IPS-20b (cell line): ENCODE measurements at regions not wholly inside any gene's neighbourhood (a gene's known extent, or its start where the extent isn't known, plus 50 kb on each side); places are given as distances from the start of the nearest gene placed in this dataset.

Experiments used
- H3K27ac ChIP-seq: one replicate; pipeline ENCODE4 v1.5.1; 2013; ENCODE audit warnings: low read length
- H3K27me3 ChIP-seq: 2 replicates; pipeline ENCODE4 v1.6.1; 2013; ENCODE audit warnings: mild to moderate bottlenecking, low read length, inconsistent platforms; ENCODE audit not compliant: insufficient read depth
- H3K36me3 ChIP-seq: 2 replicates; pipeline ENCODE4 v1.6.1; 2013; ENCODE audit warnings: low read depth, mild to moderate bottlenecking, inconsistent platforms, low read length, moderate library complexity; ENCODE audit not compliant: insufficient read depth
- H3K4me1 ChIP-seq: 2 replicates; pipeline ENCODE4 v1.6.1; 2013; ENCODE audit warnings: mild to moderate bottlenecking, control low read depth, inconsistent platforms, low read length, moderate library complexity; ENCODE audit not compliant: insufficient read depth
- H3K4me3 ChIP-seq: 2 replicates; pipeline ENCODE4 v1.5.1; 2013; ENCODE audit warnings: mild to moderate bottlenecking, low read length, inconsistent platforms
- H3K9ac ChIP-seq: 2 replicates; pipeline ENCODE4 v1.6.1; 2013; ENCODE audit warnings: low read depth, mild to moderate bottlenecking, inconsistent platforms, low read length, moderate library complexity
- H3K9me3 ChIP-seq: 2 replicates; pipeline ENCODE4 v1.6.1; 2013; ENCODE audit warnings: mild to moderate bottlenecking, low read depth, low read length, inconsistent platforms; ENCODE audit not compliant: insufficient read depth

DNA sequence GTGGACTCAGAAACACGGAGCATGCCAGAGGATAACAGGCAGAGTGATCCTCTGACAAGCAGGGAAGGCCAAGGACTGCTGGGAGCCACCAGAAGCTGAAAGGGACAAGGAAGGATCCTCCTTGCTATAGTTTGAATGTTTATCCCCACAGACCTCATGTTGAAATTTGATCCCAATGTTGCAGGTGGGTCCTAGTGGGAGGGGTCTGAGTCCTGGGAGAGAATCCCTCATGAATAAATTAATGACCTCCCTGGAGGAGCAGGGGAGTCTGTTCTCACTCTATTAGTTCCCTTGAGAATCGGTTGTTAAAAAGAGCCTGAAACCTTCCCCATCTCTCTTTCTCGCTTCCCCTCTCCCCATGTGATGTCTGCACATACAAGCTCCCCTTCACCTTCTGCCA lies 124.4 kb downstream of the FBXO15 start:
- Histone ChIP-seq H3K36me3 (no peaks in the 10 kb centered on the region), H3K27ac (no peak overlapping the region), H3K27me3 (no peaks in the 10 kb centered on the region), H3K9ac (no peak overlapping the region), H3K9me3 (no peaks in the 10 kb centered on the region), H3K4me1 (peaks cover 9% of the 10 kb centered on the region), H3K4me3 (no peak overlapping the region)

DNA sequence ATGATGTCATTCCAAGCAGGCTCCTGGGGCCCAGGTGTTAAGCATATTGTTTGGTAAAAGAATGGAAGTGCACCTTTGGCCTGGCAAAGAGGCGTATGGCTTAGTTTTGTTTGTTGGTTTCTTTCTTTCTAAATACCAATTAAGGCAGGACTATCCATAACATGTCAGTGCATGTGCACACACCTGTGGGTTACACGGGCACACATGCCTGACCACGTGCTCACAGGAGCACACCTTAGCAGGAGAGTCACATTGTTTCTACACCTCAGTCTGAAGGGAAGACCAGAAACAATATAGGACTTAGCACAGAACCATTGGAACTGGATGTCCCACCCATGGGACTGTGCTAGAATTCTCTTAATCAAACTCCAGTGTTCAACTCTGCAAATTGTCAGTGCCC lies 127.8 kb downstream of the FBXO15 start:
- Histone ChIP-seq H3K36me3 (no peaks in the 10 kb centered on the region), H3K4me3 (no peak overlapping the region), H3K27ac (no peak overlapping the region), H3K4me1 (peaks cover 9% of the 10 kb centered on the region), H3K9ac (no peak overlapping the region), H3K9me3 (no peaks in the 10 kb centered on the region), H3K27me3 (no peaks in the 10 kb centered on the region)

DNA sequence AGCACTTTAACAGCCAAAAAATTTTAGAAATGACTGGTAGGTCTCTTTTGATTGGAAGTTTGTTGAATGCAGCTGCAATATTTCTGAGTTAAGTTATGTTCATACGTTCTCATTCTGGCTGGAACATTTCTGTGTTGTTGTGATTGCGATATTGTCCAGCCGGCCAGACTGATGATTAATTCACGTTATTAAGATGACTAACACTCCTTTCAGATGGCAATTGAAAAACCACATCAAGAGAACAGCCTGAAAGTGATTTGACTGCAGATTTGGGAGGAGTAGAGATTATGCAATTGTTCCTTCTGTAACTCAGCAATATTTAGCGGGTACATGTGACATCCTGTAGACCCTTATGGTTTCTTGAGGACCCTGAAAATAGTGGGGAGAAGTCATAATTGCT lies 133.7 kb downstream of the FBXO15 start:
- no peak overlapping the region for H3K27ac ChIP-seq
- no peaks in the 10 kb centered on the region for H3K9me3 ChIP-seq
- H3K36me3 ChIP-seq: no peaks in the 10 kb centered on the region
- H3K4me1 ChIP-seq: no peaks in the 10 kb centered on the region
- no peaks in the 10 kb centered on the region for H3K27me3 ChIP-seq
- H3K9ac ChIP-seq: no peak overlapping the region
- no peak overlapping the region for H3K4me3 ChIP-seq

DNA sequence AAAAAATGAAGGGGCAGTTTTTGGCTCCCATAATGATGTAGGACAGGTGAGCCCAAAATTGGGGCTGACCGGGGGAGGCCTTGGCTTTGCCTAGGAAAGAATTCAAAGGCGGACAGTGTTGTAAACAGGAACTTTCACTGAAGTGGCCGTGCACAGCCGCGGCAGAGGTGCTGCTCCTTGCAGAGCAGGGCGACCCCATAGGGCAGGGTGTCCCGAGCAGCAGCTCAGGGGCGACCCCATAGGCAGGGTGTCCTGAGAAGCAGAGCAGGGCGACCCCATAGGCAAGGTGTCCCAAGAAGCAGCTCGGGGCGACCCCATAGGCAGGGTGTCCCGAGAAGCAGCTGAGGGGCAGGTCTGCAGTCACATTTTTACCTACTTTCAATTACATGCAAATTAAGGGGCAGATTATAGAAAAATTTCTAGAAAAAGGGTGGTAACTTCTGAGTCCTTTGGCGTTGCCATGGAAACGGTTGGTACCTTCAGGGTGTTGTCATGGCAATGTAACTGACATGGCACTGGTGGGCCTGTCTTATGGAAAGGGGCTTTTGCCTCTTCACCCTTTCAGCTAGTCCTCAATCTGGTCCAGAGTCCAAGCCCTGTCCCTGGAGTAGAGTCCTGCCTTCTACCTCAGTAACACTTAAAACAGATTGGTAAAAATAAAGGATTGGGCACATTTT lies 134.5 kb downstream of the FBXO15 start:
- Histone ChIP-seq H3K27me3 (no peaks in the 10 kb centered on the region), H3K9ac (no peak overlapping the region), H3K9me3 (no peaks in the 10 kb centered on the region), H3K27ac (no peak overlapping the region), H3K36me3 (no peaks in the 10 kb centered on the region), H3K4me3 (no peak overlapping the region), H3K4me1 (no peaks in the 10 kb centered on the region)

DNA sequence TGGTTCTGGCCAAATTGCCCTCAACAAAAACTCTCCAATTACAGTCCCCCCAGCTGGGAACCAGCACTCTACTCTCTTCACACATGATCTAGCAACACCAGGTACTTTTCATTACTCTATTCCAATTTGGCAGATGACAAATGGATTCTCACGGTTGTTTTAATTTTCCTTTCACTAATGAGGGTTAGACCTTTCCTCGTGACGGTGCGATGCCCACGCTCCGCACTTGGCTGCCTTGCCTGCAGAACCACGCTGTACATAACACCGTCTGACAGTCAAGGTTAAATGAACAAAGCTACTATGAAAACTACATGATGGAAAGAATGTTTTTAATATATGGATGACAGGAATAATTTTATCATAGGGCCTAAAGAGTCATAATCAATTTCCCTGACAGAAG lies 141.5 kb downstream of the FBXO15 start:
- H3K9me3 ChIP-seq: no peaks in the 10 kb centered on the region
- no peak overlapping the region for H3K4me3 ChIP-seq
- H3K27ac ChIP-seq: no peak overlapping the region
- H3K4me1 ChIP-seq: no peaks in the 10 kb centered on the region
- no peaks in the 10 kb centered on the region for H3K27me3 ChIP-seq
- no peak overlapping the region for H3K9ac ChIP-seq
- no peaks in the 10 kb centered on the region for H3K36me3 ChIP-seq

DNA sequence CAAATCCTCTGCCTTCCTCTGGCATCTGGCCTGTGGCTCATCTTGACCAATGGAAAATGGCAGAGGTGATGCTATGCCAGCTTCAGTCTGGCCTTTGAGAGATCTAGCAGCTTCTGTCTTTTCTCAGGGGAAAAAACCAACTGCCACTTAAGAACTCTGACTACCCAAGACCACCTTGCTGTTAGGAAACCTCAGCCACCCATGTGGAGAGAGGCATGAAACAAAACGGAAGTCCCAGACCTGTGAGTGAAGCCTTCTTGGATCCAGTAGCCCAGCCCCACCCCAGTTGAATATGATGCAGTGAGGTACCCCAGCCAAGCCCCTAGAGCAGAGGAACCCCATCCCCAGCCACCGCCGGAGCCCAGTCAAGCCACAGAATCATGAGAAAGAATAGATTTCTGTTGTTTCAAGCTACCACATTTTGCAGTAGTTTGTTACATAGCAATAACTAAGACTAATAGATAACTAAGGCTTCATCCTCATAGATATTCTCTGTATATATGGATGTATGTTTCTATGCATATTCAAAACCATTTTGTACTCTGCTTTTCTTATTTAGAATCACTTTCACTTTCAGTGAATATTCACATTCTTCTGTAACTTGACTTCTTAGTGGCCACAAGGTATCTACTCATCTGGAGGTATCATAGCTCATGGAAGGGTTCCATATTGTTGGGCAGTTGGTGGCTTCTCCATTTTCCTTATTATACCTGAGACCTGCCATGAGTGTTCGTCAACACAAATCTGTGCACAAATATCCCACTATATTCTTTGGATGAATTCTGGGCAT lies 142.1 kb downstream of the FBXO15 start:
- Histone ChIP-seq H3K27me3 (no peaks in the 10 kb centered on the region), H3K4me3 (no peak overlapping the region), H3K36me3 (no peaks in the 10 kb centered on the region), H3K9ac (no peak overlapping the region), H3K4me1 (no peaks in the 10 kb centered on the region), H3K27ac (no peak overlapping the region), H3K9me3 (no peaks in the 10 kb centered on the region)

DNA sequence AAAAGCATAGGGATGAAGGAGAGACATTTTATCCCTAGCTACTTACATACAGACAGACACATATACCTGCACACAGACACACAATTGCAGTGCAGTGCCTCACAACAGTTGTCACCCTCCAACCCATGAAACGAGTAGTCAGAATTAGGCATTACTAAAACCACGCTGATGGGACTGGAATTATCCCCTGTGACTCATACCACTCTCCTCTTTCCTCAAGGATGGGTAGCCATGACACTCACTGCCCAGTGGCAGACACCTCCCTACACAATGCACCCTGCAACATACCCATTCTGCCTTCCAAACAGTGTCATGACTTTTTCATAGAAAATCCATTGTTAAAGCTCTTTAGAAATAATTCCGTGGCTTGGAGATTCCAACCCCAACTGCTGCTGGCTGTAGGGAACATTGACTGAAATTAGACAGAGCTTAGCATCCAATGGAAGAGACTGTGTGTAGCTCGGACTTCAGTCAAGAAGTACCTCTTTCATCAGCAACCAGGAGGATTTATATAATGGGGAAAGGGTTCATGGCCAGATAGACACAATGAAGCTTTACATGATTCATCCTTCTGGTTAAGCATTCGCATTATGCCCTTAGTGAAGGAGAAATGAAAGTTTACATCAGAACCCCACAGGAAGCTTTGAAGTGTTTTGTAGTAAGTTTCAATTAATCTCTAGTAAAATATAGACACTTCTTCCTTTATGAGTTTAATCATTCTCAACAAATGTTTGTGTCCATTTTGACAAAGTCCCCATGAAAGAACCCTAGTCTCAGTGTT lies 155.2 kb downstream of the FBXO15 start:
- no peaks in the 10 kb centered on the region for H3K36me3 ChIP-seq
- no peaks in the 10 kb centered on the region for H3K27me3 ChIP-seq
- H3K27ac ChIP-seq: no peak overlapping the region
- no peak overlapping the region for H3K9ac ChIP-seq
- no peak overlapping the region for H3K4me3 ChIP-seq
- H3K9me3 ChIP-seq: 0 out of 2 replicates have a peak, but pooled peaks cover 4% of the 10 kb centered on the region
- H3K4me1 ChIP-seq: no peaks in the 10 kb centered on the region

DNA sequence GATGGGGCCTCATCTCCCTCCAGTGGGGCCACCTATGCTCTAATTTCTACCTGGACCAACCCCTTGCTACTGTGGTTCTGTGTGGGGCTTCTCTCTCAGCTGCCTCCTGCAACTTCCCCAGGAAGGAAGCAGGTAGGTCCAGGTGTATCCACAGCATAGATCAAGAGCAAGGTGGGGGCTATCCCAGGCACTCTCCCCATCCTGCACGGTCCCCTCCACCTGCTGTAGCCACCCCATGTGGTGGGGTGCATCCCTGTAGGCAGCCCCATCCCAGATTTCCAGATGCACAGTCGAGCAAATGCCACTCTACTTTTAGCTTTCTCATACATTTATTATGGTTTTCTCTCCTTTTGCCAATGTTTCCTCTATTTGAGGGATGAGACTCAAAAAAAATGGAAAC lies 156.1 kb downstream of the FBXO15 start:
- no peaks in the 10 kb centered on the region for H3K36me3 ChIP-seq
- H3K9ac ChIP-seq: no peak overlapping the region
- H3K4me1 ChIP-seq: no peaks in the 10 kb centered on the region
- no peaks in the 10 kb centered on the region for H3K27me3 ChIP-seq
- no peak overlapping the region for H3K27ac ChIP-seq
- no peak overlapping the region for H3K4me3 ChIP-seq
- 0 out of 2 replicates have a peak, but pooled peaks cover 4% of the 10 kb centered on the region for H3K9me3 ChIP-seq

DNA sequence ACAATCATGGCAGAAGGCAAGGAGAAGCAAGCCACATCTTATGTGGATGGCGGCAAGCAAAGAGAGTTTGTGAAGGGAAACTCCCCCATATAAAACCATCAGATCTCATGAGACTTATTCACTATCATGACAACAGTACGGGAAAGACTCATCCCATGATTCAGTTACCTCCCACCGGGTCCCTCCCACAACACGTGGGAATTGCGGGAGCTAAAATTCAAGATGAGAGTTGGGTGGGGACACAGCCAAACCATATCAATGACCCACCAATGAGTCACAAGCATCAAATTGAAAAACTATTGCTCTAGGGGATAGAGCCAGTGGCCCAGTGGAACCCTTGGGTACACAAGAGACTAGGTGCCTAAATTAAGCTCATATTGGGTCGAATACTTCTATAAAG lies 157.4 kb downstream of the FBXO15 start:
- no peaks in the 10 kb centered on the region for H3K4me1 ChIP-seq
- no peaks in the 10 kb centered on the region for H3K36me3 ChIP-seq
- no peak overlapping the region for H3K9ac ChIP-seq
- 0 out of 2 replicates have a peak, but pooled peaks cover 4% of the 10 kb centered on the region for H3K9me3 ChIP-seq
- H3K4me3 ChIP-seq: no peak overlapping the region
- no peak overlapping the region for H3K27ac ChIP-seq
- no peaks in the 10 kb centered on the region for H3K27me3 ChIP-seq

DNA sequence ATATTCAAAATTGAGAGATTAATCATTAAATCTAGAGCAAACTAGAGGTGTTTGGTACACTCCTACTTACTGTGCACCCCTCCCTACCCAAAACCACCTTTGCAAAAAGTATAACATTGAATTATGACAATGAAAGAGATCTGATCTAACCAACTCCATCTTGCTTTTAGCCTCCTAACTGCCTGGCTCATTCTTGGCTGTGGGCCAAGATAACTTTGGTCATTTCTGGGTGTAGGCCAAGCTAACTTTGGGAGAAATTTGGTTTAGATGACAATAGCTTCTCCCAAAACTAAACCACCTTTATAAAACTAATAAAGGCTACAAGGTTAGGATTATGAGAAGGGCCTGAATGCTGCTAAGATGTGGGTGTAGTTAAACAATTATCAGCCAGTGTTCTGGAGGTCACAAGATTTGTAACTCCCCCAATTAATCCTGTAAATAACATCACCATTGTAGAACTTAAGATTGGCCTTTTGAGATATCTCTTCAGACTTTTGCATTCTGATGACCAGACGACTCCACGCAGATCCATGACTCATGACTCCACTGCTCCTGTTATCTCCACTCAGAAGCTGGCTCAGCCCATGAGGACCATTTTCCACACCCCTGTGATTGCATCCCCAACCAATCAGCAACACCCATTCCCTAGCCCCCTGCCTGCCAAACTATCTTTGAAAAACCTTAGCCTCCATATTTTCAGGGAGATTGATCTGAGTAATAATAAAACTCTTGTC lies 160.2 kb downstream of the FBXO15 start:
- Histone ChIP-seq H3K9me3 (0 out of 2 replicates have a peak, but pooled peaks cover 4% of the 10 kb centered on the region), H3K27ac (no peak overlapping the region), H3K36me3 (no peaks in the 10 kb centered on the region), H3K4me1 (no peaks in the 10 kb centered on the region), H3K4me3 (no peak overlapping the region), H3K27me3 (no peaks in the 10 kb centered on the region), H3K9ac (no peak overlapping the region)

DNA sequence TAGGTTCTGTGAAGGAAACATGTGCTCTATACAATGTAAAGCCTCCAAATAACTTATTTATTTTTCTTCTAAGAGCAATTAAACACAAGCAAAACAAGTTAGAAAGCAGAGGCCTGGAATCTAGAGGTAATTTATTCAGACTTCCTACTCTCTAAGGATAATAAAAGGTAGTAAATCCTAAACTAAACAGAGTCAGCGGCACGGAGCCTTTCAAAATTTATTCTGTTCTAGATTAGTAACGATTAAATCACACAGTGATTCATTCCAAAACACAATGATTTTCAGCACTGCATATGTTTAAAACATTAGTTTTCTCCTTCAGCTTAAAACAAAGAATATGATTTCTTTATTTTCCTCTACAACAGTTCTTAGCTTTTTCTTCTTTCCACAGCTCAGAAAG lies 160.9 kb downstream of the FBXO15 start:
- Histone ChIP-seq H3K36me3 (no peaks in the 10 kb centered on the region), H3K9me3 (0 out of 2 replicates have a peak, but pooled peaks cover 4% of the 10 kb centered on the region), H3K27ac (no peak overlapping the region), H3K4me1 (no peaks in the 10 kb centered on the region), H3K4me3 (no peak overlapping the region), H3K27me3 (no peaks in the 10 kb centered on the region), H3K9ac (no peak overlapping the region)
